ENCODE measurements at regions not wholly inside any gene's neighbourhood (a gene's known extent, or its start where the extent isn't known, plus 50 kb on each side); places are given as distances from the start of the nearest gene placed in this dataset.

GRCh38 chr3:20405744-20406143 lies 219.7 kb upstream of the SGO1 start:
- TF ChIP-seq ZC3H10 (CRISPR knock-in tag; IDR thresholded peaks at IDR 0.05) (no peak), PATZ1 (CRISPR knock-in tag; IDR thresholded peaks at IDR 0.05; ENCODE audit: borderline replicate concordance) (no peak), BACH2 (CRISPR knock-in tag; IDR thresholded peaks at IDR 0.05; ENCODE audit: borderline replicate concordance) (no peak), RARB (CRISPR knock-in tag; IDR thresholded peaks at IDR 0.05) (no peak), CREB5 (CRISPR knock-in tag; IDR thresholded peaks at IDR 0.05; ENCODE audit: low read depth) (no peak), ARNTL (CRISPR knock-in tag; IDR thresholded peaks at IDR 0.05; ENCODE audit: borderline replicate concordance, low read depth) (no peak), TOX (CRISPR knock-in tag; IDR thresholded peaks at IDR 0.05; ENCODE audit: borderline replicate concordance) (no peak), GLIS3 (CRISPR knock-in tag; IDR thresholded peaks at IDR 0.05) (no peak), TSHZ2 (CRISPR knock-in tag; IDR thresholded peaks at IDR 0.05) (no peak), ZFP3 (CRISPR knock-in tag; IDR thresholded peaks at IDR 0.05) (no peak), POU6F1 (CRISPR knock-in tag; IDR thresholded peaks at IDR 0.05; ENCODE audit: borderline replicate concordance, low read depth) (no peak), ZNF70 (CRISPR knock-in tag; IDR thresholded peaks at IDR 0.05) (no peak), OSR1 (CRISPR knock-in tag; IDR thresholded peaks at IDR 0.05) (no peak), ISL1 (CRISPR knock-in tag; IDR thresholded peaks at IDR 0.05) (no peak)

Measured in SK-N-SH treated with all-trans-retinoic acid at 6 μM for 48 hours (cell line).